GM21423 (cell line): ENCODE measurements at regions not wholly inside any gene's neighbourhood (a gene's known extent, or its start where the extent isn't known, plus 50 kb on each side); places are given as distances from the start of the nearest gene placed in this dataset.

Experiments
- ATAC-seq: cut with Tn5 transposase; IDR thresholded peaks from one replicate; pipeline ENCODE4 v1.9.1; 2021; ENCODE audit warnings: mild to moderate bottlenecking, moderate library complexity; ENCODE audit not compliant: unreplicated experiment

DNA sequence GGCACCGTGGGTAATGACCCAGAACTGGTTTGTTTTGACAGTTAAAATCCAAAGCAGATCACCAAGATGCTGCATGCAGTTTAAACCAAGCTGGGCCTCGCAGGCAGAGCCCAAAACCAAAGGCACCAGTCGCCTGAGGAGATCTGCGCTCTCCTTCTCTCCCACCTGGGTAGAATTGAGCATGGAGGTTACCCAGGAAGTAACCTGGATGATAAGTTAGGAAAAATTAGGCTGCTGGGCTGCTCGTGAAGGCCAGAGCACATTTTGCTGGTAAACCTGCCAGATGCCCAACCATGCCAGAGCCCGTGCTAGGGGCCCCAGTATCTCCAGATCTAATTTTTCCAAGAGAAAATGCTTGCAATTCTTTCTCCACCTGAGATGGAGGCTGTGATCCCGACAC is 388.3 kb upstream of the MGMT start:
- no peak for ATAC-seq

DNA sequence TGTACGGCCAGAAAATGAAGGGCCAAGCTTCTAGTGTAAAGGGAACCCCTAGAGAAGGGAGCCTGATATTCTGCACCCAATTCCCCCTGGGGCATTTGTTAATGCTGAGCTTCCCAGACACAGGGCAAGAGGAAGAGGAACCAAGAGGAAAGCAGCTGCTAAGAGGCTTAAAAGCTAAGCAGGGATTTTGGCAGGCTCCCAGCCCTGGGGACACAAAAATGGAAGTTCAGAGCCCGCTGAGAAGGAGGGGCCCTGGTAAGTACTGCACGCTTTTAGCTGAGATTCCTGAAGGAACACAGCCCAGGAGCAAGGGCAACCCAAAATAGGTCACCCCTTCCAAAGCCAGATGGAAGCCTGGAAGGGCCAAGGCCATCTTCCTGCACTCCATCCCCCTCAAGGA is 387.3 kb upstream of the MGMT start:
- no peak for ATAC-seq

DNA sequence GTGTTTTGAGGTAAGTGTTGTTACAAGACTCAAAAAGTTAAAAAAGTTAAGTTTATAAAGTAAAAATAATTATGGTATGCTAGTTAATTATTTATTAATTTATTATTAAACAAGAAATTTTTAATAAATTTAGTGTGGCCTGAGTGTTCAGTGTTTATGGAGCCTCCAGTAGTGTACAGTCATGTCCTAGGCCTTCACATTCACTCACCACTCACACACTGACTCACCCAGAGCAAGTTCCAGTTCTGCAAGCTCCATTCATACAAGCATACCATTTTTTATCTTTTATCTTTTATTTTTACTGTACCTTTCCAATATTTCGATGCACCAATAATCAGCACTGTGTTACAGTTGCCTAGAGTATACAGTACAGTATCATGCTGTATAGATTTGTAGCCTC is 381.2 kb upstream of the MGMT start:
- no peak for ATAC-seq

DNA sequence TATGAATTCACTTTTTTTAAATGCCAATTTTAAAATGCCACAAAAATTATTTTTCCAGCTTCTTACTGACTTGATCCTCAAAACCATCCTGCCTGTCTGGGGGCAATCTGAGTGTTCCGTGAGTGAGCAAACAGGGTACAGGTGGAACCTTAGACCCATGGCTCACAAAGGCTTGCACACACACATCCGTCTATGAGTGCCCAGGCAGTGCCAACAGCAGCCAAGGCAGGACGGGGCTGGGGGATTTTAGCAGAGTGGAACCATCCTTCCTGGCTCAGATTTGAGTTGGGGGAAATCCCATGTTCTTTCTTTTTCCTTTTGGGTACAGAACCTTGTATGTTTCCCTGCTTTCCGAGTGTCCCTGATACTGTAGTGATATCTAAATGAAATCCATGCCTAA is 377.7 kb upstream of the MGMT start:
- no peak for ATAC-seq

DNA sequence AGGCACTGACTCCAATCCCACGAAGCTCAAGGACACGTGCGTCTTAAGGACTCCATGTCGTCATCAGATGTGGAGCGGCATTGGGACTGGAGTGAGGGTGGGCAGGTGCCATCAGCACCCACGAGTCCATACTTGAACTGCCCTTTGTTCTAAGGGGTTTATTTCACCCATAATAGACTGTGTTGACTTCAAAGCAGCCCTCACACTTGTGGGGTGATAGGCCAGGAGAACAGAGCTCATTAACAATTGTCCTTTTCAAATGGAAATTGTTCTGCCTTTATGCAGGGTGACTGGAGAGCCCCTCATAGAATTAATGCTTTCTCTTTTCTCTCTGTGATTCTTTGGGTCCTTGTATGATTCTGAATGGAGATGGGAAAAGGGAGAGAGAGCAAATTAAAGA is 376.9 kb upstream of the MGMT start:
- no peak for ATAC-seq

- no peak for ATAC-seq
Measured at GRCh38 chr10:129090618-129091366, 376.2 kb upstream of the MGMT start.

GRCh38 chr10:129093641-129094040 is 373.4 kb upstream of the MGMT start:
- ATAC-seq: no peak

GRCh38 chr10:129094233-129094632 is 372.8 kb upstream of the MGMT start:
- no peak for ATAC-seq

GRCh38 chr10:129094861-129095260 is 372.2 kb upstream of the MGMT start:
- ATAC-seq: no peak

- no peak for ATAC-seq
Measured at GRCh38 chr10:129095680-129096064, 371.4 kb upstream of the MGMT start.

- ATAC-seq: no peak
Measured at GRCh38 chr10:129096065-129096984, 370.7 kb upstream of the MGMT start.

DNA sequence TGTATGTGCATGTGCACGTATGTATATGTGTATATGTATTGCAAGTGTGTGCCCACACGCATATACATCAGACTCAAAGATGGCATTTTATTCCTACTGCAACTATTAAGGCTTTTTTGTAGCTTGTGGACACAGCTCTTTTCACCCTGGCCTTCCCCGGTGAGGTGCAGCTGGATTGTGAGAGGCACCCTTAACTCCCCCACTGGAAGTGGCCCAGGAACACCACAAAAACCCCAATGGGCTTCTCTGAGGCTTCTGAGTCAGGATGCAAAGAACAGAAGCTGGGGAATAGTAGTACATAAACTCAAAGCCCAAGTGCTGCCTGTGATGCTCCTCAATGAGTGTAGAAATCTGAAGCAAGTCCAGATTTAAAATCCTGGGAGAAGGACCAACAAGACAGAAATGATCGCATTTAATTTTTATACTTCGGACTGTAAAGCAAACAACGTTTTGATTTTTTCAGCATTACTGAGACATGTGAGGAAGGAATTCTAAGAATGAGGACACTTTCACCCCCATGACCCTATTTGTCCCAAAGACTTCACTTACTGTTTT is 369.2 kb upstream of the MGMT start:
- no peak for ATAC-seq

DNA sequence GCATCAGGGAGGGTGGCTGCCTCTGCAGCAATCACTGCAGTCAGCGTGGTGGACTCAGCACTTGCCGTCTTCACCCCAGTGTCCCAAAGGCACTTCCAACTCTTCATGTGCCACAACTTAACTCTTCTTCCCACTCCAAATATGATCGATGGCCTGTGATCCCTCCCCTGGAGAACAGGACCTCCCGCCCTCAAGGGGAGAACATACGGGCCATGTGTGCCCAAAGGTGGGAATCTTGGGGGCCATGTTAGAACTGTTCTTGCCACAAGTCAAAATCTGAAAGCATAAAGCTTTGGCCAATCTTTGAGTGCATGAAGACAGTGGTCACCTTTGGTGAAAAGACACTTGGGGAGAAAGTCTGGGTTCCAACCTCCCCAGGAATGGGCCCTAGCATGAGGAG is 368.5 kb upstream of the MGMT start:
- ATAC-seq: no peak

DNA sequence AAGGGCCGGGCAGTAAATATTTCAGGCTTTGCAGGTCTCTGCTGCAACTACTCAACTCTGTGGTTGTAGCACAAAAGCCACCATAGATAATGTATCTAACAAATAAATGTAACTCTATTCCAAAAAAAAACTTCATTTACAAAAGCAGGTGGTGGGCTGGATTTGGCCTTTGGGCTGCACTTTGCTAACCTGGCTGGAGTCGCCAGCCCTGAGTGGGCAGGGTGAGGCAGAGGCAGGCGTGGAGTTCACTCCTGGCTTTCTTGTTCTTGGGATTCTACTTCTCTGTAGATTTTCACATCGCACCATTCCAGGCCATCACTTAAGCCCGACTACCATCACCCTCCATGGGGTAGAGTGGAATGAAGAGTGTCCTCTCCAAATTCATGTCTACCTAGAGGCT is 367.6 kb upstream of the MGMT start:
- ATAC-seq: no peak

- no peak for ATAC-seq
Measured at GRCh38 chr10:129099992-129100391, 367.0 kb upstream of the MGMT start.

GRCh38 chr10:129101232-129101980 is 365.6 kb upstream of the MGMT start:
- no peak for ATAC-seq

GRCh38 chr10:129102906-129103693 is 363.9 kb upstream of the MGMT start:
- ATAC-seq: no peak

GRCh38 chr10:129104266-129105045 is 362.6 kb upstream of the MGMT start:
- ATAC-seq: no peak

GRCh38 chr10:129105266-129105665 is 361.8 kb upstream of the MGMT start:
- ATAC-seq: no peak

- ATAC-seq: no peak
Measured at GRCh38 chr10:129106314-129106713, 360.7 kb upstream of the MGMT start.
